Effector memory CD4-positive, alpha-beta T cell (primary cell): ENCODE measurements at regions not wholly inside any gene's neighbourhood (a gene's known extent, or its start where the extent isn't known, plus 50 kb on each side); places are given as distances from the start of the nearest gene placed in this dataset.

Source experiments
- DNase-seq, 3 donors: peaks; one replicate each; pipeline ENCODE4 v3.0.0-alpha.2; 2020
- H3K27ac ChIP-seq: 2 replicates; pipeline ENCODE4 v1.7.0; 2013; ENCODE audit warnings: mild to moderate bottlenecking, low read length, moderate library complexity; ENCODE audit not compliant: insufficient read depth, poor library complexity, severe bottlenecking
- H3K27me3 ChIP-seq: replicated peaks from 2 replicates; pipeline ENCODE4 v1.7.0; 2013; ENCODE audit warnings: mild to moderate bottlenecking, low read length; ENCODE audit not compliant: insufficient read depth, control insufficient read depth, poor library complexity, severe bottlenecking
- H3K36me3 ChIP-seq: 2 replicates; pipeline ENCODE4 v1.7.0; 2013; ENCODE audit warnings: mild to moderate bottlenecking, low read length, moderate library complexity; ENCODE audit not compliant: control insufficient read depth, insufficient read depth
- H3K4me1 ChIP-seq: 2 replicates; pipeline ENCODE4 v1.7.0; 2013; ENCODE audit warnings: low read length, mild to moderate bottlenecking; ENCODE audit not compliant: control insufficient read depth, insufficient read depth, poor library complexity, severe bottlenecking
- H3K4me3 ChIP-seq: 2 replicates; pipeline ENCODE4 v1.7.0; 2013; ENCODE audit warnings: low read length, low read depth, mild to moderate bottlenecking; ENCODE audit not compliant: insufficient read depth, poor library complexity, severe bottlenecking
- H3K9me3 ChIP-seq: 2 replicates; pipeline ENCODE4 v1.7.0; 2013; ENCODE audit warnings: mild to moderate bottlenecking, low read length, moderate library complexity; ENCODE audit not compliant: control insufficient read depth

DNA sequence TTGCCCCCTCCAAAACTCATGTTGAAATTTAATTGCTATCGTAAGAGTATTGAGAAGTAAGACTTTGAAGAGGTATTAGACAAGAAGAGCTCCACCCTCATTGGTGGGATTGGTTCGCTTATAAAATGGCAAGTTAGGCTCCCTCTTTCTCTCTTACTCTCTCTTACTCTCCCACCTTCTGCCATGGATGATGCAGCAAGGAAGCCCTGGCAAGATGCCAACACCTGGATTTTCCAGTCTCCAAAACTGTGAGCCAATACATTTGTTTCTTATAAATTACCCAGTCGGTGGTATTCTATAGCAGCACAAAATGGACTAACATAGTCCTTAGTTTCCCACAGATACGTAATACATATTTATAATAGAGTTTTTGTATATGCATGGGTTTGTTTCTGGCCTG, 119.4 kb downstream of the DDIT4L start:
- Histone ChIP-seq H3K27me3 (peaks cover 8% of the 10 kb centered on the region), H3K27ac (no peak overlapping the region), H3K36me3 (no peaks in the 10 kb centered on the region), H3K9me3 (no peaks in the 10 kb centered on the region), H3K4me1 (no peaks in the 10 kb centered on the region), H3K4me3 (no peak overlapping the region)
- DNase-seq: no peak

DNA sequence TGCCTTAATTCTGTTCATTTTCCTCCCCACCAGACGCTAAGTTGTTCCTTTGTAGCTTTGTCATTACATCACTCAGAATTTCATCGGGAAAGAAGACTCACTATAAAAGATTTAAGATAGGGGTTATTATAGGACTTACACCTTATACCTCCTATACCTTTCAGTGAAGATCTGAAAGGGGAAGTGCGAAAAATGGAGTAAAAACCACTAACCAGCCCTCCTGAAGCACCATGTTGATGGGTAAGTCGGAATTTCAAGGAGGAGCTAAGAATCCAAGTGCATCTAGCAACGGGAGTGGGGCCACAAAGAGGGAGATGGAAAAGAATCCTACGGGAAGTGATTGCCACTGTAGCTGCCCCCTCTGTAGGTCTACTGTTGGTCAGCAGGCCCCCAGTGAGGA, 119.1 kb upstream of the H2AZ1 start:
- no peak for DNase-seq
- no peaks in the 10 kb centered on the region for H3K4me1 ChIP-seq
- no peaks in the 10 kb centered on the region for H3K36me3 ChIP-seq
- H3K27ac ChIP-seq: no peak overlapping the region
- H3K27me3 ChIP-seq: peaks cover 8% of the 10 kb centered on the region
- H3K4me3 ChIP-seq: no peak overlapping the region
- no peaks in the 10 kb centered on the region for H3K9me3 ChIP-seq

DNA sequence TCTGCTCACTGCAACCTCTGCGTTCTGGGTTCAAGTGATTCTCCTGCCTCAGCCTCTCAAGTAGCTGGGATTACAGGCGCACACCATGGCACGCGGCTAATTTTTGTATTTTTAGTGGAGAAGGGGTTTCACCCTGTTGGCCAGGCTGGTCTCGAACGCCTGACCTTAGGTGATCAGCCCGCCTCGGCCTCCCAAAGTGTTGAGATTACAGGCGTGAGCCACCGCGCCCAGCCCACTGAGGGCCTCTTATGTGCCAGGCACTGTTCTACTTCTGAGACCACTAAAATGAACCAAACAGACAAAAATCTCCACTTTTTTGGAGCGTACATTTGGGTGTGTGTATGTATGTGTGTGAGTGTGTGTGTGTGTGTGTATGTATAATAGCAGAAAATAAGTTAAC, 117.2 kb upstream of the H2AZ1 start:
- H3K36me3 ChIP-seq: no peaks in the 10 kb centered on the region
- H3K4me3 ChIP-seq: no peak overlapping the region
- H3K27ac ChIP-seq: no peak overlapping the region
- no peaks in the 10 kb centered on the region for H3K9me3 ChIP-seq
- H3K27me3 ChIP-seq: peaks cover 8% of the 10 kb centered on the region
- no peaks in the 10 kb centered on the region for H3K4me1 ChIP-seq
- DNase-seq: no peak

- no peaks in the 10 kb centered on the region for H3K4me1 ChIP-seq
- H3K27ac ChIP-seq: no peak overlapping the region
- DNase-seq: no peak
- no peak overlapping the region for H3K4me3 ChIP-seq
- H3K27me3 ChIP-seq: peaks cover 8% of the 10 kb centered on the region
- H3K36me3 ChIP-seq: no peaks in the 10 kb centered on the region
- no peaks in the 10 kb centered on the region for H3K9me3 ChIP-seq
Observed at GRCh38 chr4:100063355-100063754, 113.3 kb upstream of the H2AZ1 start.

- no peak overlapping the region for H3K27ac ChIP-seq
- no peaks in the 10 kb centered on the region for H3K9me3 ChIP-seq
- H3K4me1 ChIP-seq: no peaks in the 10 kb centered on the region
- DNase-seq: no peak
- no peaks in the 10 kb centered on the region for H3K36me3 ChIP-seq
- peaks cover 5% of the 10 kb centered on the region for H3K27me3 ChIP-seq
- H3K4me3 ChIP-seq: no peak overlapping the region
Observed at GRCh38 chr4:100062921-100063320, 112.8 kb upstream of the H2AZ1 start.

GRCh38 chr4:100061835-100062234, 111.8 kb upstream of the H2AZ1 start:
- H3K27ac ChIP-seq: no peak overlapping the region
- H3K4me3 ChIP-seq: no peak overlapping the region
- H3K4me1 ChIP-seq: no peaks in the 10 kb centered on the region
- no peaks in the 10 kb centered on the region for H3K9me3 ChIP-seq
- H3K36me3 ChIP-seq: no peaks in the 10 kb centered on the region
- DNase-seq: no peak
- peaks cover 3% of the 10 kb centered on the region for H3K27me3 ChIP-seq

GRCh38 chr4:100060765-100061416, 110.8 kb upstream of the H2AZ1 start:
- no peaks in the 10 kb centered on the region for H3K4me1 ChIP-seq
- no peak overlapping the region for H3K27ac ChIP-seq
- DNase-seq: no peak
- no peak overlapping the region for H3K4me3 ChIP-seq
- no peaks in the 10 kb centered on the region for H3K36me3 ChIP-seq
- no peaks in the 10 kb centered on the region for H3K27me3 ChIP-seq
- no peaks in the 10 kb centered on the region for H3K9me3 ChIP-seq

GRCh38 chr4:100059467-100059866, 109.4 kb upstream of the H2AZ1 start:
- H3K36me3 ChIP-seq: no peaks in the 10 kb centered on the region
- no peaks in the 10 kb centered on the region for H3K27me3 ChIP-seq
- no peak for DNase-seq
- H3K9me3 ChIP-seq: no peaks in the 10 kb centered on the region
- H3K27ac ChIP-seq: no peak overlapping the region
- no peaks in the 10 kb centered on the region for H3K4me1 ChIP-seq
- no peak overlapping the region for H3K4me3 ChIP-seq

DNA sequence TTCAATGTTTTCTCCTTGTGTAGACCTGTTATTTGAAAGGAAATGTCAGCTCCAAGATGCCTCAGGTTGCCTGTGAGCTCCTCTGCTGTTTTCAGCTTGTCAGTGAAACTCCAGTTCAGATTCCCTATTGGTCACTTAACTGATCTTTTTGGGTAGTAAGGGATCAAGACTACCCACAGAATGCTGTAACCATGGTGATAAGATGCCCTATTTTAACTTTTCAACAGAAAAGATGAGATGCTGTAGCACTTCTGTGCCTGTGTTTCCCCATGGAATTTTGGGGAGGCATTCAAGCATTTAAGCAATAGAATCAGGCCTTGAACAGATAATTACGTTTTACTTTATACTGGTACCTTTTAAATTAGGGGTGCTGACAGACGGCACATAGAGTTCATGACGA, 106.6 kb upstream of the H2AZ1 start:
- no peak for DNase-seq
- H3K27me3 ChIP-seq: no peaks in the 10 kb centered on the region
- H3K36me3 ChIP-seq: no peaks in the 10 kb centered on the region
- H3K9me3 ChIP-seq: no peaks in the 10 kb centered on the region
- no peaks in the 10 kb centered on the region for H3K4me1 ChIP-seq
- H3K4me3 ChIP-seq: no peak overlapping the region
- no peak overlapping the region for H3K27ac ChIP-seq

DNA sequence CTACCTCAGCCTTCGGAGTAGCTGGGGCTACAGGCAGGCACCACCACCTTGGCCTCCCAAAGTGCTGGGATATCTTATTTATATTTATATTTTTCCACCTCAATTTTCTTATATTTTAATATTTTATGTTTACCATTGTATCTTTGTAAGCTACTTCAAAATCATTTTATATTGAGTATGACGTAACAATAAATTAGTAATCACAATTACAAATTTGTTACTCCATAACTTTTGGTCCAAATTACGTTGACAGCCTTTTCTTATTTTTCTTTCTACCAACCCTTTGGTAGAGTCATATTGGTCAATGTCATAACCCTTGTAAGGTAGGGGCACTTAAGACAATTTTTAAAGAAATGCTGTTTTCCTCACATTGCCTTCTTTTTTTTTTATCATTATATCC, 104.0 kb upstream of the H2AZ1 start:
- no peak for DNase-seq
- no peak overlapping the region for H3K27ac ChIP-seq
- H3K9me3 ChIP-seq: no peaks in the 10 kb centered on the region
- H3K4me1 ChIP-seq: no peaks in the 10 kb centered on the region
- H3K36me3 ChIP-seq: no peaks in the 10 kb centered on the region
- H3K4me3 ChIP-seq: no peak overlapping the region
- H3K27me3 ChIP-seq: no peaks in the 10 kb centered on the region
